Keratinocyte (primary cell): ENCODE measurements at regions not wholly inside any gene's neighbourhood (a gene's known extent, or its start where the extent isn't known, plus 50 kb on each side); places are given as distances from the start of the nearest gene placed in this dataset.

Experiments
- DNase-seq: peaks from one replicate; pipeline ENCODE4 v3.0.0-alpha.2; 2011; ENCODE audit warnings: low read depth, missing footprints, low spot score
- FAIRE-seq: peaks from 2 replicates; lab custom pipeline; 2011; peaks lifted over from hg19 to GRCh38; lab: Jason Lieb, UNC
- H2AFZ ChIP-seq: 2 replicates; pipeline ENCODE4 v1.6.0; 2012; ENCODE audit warnings: low read length, control low read depth, inconsistent platforms; ENCODE audit not compliant: control insufficient read depth
- H3K27ac ChIP-seq: 2 replicates; pipeline ENCODE4 v1.5.1; 2011; ENCODE audit warnings: low read length; ENCODE audit not compliant: control insufficient read depth, insufficient read depth
- H3K27me3 ChIP-seq: 3 replicates; pipeline ENCODE4 v1.6.0; 2011; ENCODE audit warnings: low read length; ENCODE audit not compliant: control insufficient read depth, insufficient read depth; ENCODE audit errors: extremely low read depth
- H3K36me3 ChIP-seq, 2 experiments: 2 replicates in 1 of 2; 3 replicates in 1 of 2; pipeline ENCODE4 v1.5.1; 2011; ENCODE audit warnings: low read length in 2 of 2, mild to moderate bottlenecking in 1 of 2; ENCODE audit not compliant: control insufficient read depth in 2 of 2, insufficient read depth in 2 of 2; ENCODE audit errors: extremely low read depth in 1 of 2
- H3K4me1 ChIP-seq: 3 replicates; pipeline ENCODE4 v1.5.1; 2011; ENCODE audit warnings: low read length; ENCODE audit not compliant: control insufficient read depth, insufficient read depth; ENCODE audit errors: extremely low read depth
- H3K4me2 ChIP-seq: 3 replicates; pipeline ENCODE4 v1.6.0; 2011; ENCODE audit warnings: low read depth, low read length; ENCODE audit not compliant: control insufficient read depth, insufficient read depth; ENCODE audit errors: extremely low read depth
- H3K4me3 ChIP-seq, 3 experiments: fragments of 200-600 bp in 1 of 3; sonication (generic) in 1 of 3; 2 replicates in 2 of 3; 3 replicates in 1 of 3; pipeline ENCODE4 v1.5.1; 2011 to 2016; ENCODE audit warnings: low read length in 3 of 3, mild to moderate bottlenecking in 3 of 3, control low read depth in 2 of 3, inconsistent platforms in 1 of 3, low read depth in 1 of 3, mixed read lengths in 1 of 3, mixed run types in 1 of 3, moderate library complexity in 1 of 3; ENCODE audit not compliant: control insufficient read depth in 2 of 3, insufficient read depth in 2 of 3; ENCODE audit errors: extremely low read depth in 1 of 3
- H3K79me2 ChIP-seq: 2 replicates; pipeline ENCODE4 v1.6.0; 2012; ENCODE audit warnings: low read length; ENCODE audit not compliant: control insufficient read depth, insufficient read depth
- H3K9ac ChIP-seq: 3 replicates; pipeline ENCODE4 v1.6.0; 2011; ENCODE audit warnings: low read length; ENCODE audit not compliant: control insufficient read depth, insufficient read depth; ENCODE audit errors: extremely low read depth
- H3K9me1 ChIP-seq: 3 replicates; pipeline ENCODE4 v1.6.0; 2011; ENCODE audit warnings: low read length; ENCODE audit not compliant: control insufficient read depth, insufficient read depth; ENCODE audit errors: extremely low read depth
- H3K9me3 ChIP-seq: 2 replicates; pipeline ENCODE4 v1.5.1; 2012; ENCODE audit warnings: low read depth, low read length; ENCODE audit not compliant: control insufficient read depth
- H4K20me1 ChIP-seq: 3 replicates; pipeline ENCODE4 v1.6.0; 2011; ENCODE audit warnings: low read length; ENCODE audit not compliant: control insufficient read depth, insufficient read depth; ENCODE audit errors: extremely low read depth
- EZH2 ChIP-seq: IDR thresholded peaks from one replicate; pipeline ENCODE4 v1.6.1; 2012; ENCODE audit warnings: inconsistent platforms, mild to moderate bottlenecking, low read length, moderate library complexity
- dilution Hi-C: fragments of 300-500 bp; cut with MboI; formaldehyde crosslinking; loops from one replicate; pipeline ENCODE4 v1.7.0; 2020; ENCODE audit warnings: low sequenced_read_pairs; ENCODE audit not compliant: extremely low pct_ligation_motif_present
- TF ChIP-seq, protein P1 (sequence below), 3 experiments: IDR thresholded peaks in 1 of 3; conservative IDR thresholded peaks in 1 of 3; optimal IDR thresholded peaks in 1 of 3; 2 replicates in 2 of 3; 3 replicates in 1 of 3; pipeline versions ENCODE3 to v1.5.1; 2011; ENCODE audit warnings: low read length in 3 of 3, mild to moderate bottlenecking in 3 of 3, moderate library complexity in 2 of 3, control low read depth in 1 of 3, inconsistent platforms in 1 of 3; ENCODE audit not compliant: insufficient read depth in 2 of 3; ENCODE audit errors: extremely low read depth in 1 of 3

DNA sequence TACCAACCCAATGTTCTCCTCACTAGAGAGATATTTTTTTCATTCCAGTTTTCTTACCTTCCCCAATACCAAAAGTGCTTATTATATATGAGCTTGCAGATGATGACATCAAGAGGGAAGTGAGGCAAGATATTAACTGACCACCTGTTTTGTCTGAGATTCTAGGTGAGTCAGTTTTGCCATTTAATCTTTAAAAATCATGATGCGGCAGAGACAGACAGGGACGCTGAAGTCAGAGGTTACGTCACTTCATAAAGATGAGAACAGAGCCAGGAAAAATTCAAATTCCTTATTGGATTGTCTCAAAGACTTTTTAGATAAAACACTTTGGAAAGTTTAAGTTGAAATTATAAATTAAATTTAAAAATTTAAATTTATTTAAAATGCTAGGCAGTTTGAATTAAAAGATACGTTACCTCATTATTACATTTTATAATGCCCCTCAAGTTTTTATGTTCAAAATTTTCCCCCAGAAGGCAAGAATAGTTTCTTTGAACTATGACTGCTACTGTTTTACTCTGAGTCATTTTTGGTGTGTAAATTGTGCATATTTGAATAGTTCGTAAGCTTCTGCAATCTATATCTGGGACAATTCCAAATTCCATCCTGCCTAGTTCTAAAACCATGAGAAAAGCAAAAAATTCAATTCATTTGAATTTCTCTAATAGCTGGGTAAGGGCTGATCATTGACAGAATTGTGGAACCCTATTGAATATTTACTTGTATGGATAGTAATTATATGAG, 839.6 kb upstream of the GOT2 start:
- Histone ChIP-seq H4K20me1 (no peaks in the 10 kb centered on the region), H3K36me3 (no peaks in the 10 kb centered on the region), H3K9ac (no peak overlapping the region), H3K27me3 (no peaks in the 10 kb centered on the region), H2AFZ (no peak overlapping the region), H3K79me2 (no peaks in the 10 kb centered on the region), H3K9me1 (no peaks in the 10 kb centered on the region), H3K4me2 (no peak overlapping the region), H3K9me3 (no peaks in the 10 kb centered on the region), H3K4me3 (no peak overlapping the region), H3K4me1 (no peaks in the 10 kb centered on the region), H3K27ac (no peak overlapping the region)
- no peak for TF ChIP-seq EZH2
- TF ChIP-seq, protein P1, sequence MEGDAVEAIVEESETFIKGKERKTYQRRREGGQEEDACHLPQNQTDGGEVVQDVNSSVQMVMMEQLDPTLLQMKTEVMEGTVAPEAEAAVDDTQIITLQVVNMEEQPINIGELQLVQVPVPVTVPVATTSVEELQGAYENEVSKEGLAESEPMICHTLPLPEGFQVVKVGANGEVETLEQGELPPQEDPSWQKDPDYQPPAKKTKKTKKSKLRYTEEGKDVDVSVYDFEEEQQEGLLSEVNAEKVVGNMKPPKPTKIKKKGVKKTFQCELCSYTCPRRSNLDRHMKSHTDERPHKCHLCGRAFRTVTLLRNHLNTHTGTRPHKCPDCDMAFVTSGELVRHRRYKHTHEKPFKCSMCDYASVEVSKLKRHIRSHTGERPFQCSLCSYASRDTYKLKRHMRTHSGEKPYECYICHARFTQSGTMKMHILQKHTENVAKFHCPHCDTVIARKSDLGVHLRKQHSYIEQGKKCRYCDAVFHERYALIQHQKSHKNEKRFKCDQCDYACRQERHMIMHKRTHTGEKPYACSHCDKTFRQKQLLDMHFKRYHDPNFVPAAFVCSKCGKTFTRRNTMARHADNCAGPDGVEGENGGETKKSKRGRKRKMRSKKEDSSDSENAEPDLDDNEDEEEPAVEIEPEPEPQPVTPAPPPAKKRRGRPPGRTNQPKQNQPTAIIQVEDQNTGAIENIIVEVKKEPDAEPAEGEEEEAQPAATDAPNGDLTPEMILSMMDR (optimal IDR thresholded peaks at IDR 0.05 in 1 of 3, IDR thresholded peaks at IDR 0.05 in 1 of 3, conservative IDR thresholded peaks at IDR 0.05 in 1 of 3; ENCODE audit: extremely low read depth in 1 of 3, insufficient read depth in 2 of 3, low read length in 3 of 3), result no peak
- dilution Hi-C loops, result no loop called here
- no peak for DNase-seq
- no peak for FAIRE-seq

DNA sequence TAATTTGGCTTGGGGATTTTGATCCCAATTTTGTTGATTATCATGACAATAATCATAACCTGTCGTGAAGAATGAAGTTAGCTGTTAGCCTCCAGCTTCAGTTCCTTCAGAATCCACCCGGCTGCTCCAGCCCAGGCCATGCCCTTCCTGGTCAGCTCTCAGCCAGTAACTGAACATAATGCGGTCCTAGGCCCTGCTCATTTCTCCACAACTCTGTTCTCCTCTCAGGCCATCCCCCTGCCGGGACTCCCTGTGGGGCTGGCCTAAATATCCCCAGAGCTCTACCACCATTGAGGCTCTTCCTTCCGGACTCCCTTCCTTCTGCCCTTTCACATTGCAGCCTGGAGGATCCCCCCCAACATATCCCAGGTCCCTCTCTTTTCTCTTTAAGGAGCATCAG, 833.4 kb upstream of the GOT2 start:
- no peaks in the 10 kb centered on the region for H3K79me2 ChIP-seq
- no peaks in the 10 kb centered on the region for H3K9me3 ChIP-seq
- no peak overlapping the region for H3K4me3 ChIP-seq
- H3K9ac ChIP-seq, result no peak overlapping the region
- no peak overlapping the region for H3K27ac ChIP-seq
- H3K4me2 ChIP-seq, result no peak overlapping the region
- no peaks in the 10 kb centered on the region for H3K27me3 ChIP-seq
- H2AFZ ChIP-seq, result no peak overlapping the region
- no peaks in the 10 kb centered on the region for H3K9me1 ChIP-seq
- H3K36me3 ChIP-seq, result no peaks in the 10 kb centered on the region
- no peaks in the 10 kb centered on the region for H3K4me1 ChIP-seq
- dilution Hi-C loops, result no loop called here
- H4K20me1 ChIP-seq, result no peaks in the 10 kb centered on the region
- FAIRE-seq (no peak), DNase-seq (no peak)
- TF ChIP-seq EZH2, result no peak
- TF ChIP-seq, protein P1 (optimal IDR thresholded peaks at IDR 0.05 in 1 of 3, IDR thresholded peaks at IDR 0.05 in 1 of 3, conservative IDR thresholded peaks at IDR 0.05 in 1 of 3; ENCODE audit: extremely low read depth in 1 of 3, insufficient read depth in 2 of 3, low read length in 3 of 3), result no peak
